HUDEP-2 (cell line): ENCODE measurements at regions not wholly inside any gene's neighbourhood (a gene's known extent, or its start where the extent isn't known, plus 50 kb on each side); places are given as distances from the start of the nearest gene placed in this dataset.
"Not testable (repeated sequence)": the region's sequence is repeated elsewhere in the genome, so short reads cannot be mapped to it uniquely, and the experiment has no call there.

Experiments used
- DNase-seq, 76 experiments: peaks; one replicate each; lab custom pipeline; 2025; ENCODE audit not compliant: unreplicated experiment in 76 of 76; lab: John Stamatoyannopoulos, UW

DNA sequence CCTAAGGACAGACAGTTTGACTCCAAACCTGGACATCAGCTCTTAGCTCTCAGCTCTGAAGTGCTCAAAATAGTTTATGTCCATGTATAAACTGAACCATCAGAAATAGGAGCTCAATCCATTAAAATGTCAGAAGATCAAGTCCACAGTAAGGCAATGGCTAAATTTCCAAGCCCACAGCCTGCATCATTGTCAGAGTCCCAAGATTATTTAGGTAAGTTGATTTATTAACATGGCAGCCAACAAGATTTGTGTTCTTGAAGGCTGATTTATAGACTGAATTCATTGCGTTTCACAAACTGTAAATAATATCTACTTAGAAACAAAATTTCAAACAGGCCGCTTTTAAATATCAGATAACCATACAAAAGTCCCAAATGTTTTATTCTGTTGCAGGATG, 286.5 kb upstream of the ADGRL3 start:
- DNase-seq = no peak

DNA sequence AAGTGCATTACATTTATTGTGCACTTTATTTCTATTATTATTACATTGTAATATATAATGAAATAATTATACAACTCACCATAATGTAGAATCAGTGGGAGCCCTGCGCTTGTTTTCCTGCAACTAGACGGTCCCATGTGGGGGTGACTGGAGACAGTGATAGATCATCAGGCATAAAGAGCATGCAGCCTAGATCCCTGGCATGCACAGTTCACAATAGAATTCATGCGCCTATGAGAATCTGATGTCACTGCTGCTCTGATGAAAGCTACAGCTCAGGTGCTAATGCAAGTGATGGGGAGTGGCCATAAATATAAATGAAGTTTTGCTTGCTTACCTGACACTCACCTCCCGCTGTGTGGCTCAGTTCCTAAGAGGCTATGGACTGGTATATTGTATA, 278.4 kb upstream of the ADGRL3 start:
- not testable (repeated sequence) for DNase-seq

DNA sequence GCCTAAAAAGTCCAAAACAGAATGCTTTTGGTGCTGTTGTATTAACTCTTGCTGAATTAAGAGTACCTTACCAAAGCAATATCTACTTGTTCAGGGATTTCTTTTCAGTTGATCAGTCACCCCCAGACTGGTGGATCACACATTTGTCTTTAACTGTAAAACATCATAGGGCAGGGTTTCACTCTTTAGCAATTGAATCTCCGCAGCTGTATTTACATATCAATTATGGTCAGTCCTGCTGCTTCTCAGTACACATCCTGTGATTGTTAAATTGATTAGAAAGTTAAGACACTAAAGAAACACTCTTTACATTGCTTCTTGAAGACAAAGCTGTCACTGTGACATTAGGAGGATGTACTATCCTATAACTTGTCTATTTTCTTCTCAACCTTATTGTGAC, 277.1 kb upstream of the ADGRL3 start:
- no peak for DNase-seq

DNA sequence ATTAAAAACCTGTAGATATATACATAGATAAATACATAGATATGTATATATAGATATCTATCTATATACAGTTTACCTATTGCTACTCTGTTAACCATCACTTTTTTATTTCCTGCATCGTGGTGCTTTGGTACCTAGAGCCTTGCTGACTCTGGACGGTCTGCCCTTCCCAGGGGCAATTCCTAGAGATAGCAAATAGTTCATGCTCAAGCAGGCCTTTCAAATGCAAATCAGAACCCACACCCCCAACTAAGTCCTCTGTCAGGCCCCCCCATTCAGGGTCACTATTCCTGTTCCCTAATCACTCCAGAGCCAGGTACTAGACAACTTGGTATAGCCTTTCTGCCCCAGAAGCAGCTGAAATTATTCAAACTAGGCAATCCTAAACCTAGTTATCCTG, 273.5 kb upstream of the ADGRL3 start:
- DNase-seq = no peak

DNA sequence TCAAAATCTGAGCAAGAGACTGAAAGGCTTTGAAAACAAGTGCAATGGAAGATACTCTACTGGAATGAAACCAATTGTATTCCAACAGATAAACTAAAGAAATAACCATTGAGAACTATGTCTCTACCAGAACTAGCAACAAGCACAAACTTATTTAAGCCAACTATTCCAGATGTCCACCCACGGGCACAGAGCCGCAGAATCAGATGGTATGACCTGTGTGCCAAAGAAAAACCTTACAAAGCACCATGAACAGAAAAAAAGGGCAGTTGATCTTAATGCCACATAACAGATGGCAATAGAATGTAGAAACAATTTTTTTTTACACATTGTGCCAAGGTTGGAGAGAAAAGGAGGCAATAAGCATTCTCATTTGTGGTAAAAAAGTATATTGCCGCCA, 269.3 kb upstream of the ADGRL3 start:
- no peak for DNase-seq

DNA sequence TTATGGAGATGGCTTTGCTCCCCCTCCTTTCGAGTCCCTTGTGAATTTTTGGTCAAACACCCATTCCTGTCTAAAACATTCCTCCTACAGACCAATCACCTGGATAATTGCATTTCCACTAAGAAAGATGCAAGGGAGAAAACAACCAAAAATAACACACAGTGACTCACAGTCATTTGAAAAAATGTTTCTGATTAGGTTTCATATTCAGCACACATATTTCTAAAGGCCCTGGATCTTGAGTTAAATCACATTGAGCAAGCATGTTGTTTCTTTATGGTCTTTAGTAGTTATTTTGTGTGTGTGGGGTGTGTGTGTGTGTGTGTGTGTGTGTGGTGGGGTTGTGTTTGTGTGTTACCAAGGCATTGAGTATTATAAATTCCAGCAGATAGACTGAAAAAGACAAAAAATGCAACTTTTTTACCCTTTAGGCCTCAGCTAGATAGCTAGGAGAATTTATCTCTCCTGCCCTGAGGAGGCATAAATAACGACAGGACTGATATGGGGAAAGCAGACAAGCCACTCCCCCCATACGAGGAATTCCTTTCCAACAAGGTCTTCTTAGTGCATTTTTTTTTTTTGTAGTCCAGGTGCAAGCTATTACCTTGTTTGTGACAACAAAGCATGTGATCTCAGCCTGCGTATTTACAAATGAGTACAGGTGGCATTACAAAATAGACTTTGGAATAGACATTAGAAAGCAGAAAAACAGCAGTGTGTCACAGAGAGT, 265.4 kb upstream of the ADGRL3 start:
- no peak for DNase-seq

DNA sequence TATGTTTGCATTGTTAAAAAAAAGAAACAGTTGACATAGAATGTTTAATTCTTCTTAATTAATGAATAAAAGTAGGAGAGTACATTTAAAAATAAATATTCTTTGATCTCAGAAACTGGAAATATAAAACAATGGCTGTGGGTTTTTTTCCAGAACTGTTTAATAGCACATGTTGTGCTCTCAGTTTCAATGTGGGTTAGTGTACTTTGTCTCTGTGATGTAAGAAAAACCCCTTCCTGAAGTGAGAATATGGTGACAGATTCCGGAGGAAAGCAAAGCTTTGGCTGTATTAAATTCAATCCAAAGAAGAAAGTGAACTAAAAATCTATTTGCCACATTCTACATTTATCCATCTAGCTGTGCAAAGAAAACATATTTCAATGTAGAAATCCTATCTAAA, 261.9 kb upstream of the ADGRL3 start:
- DNase-seq = no peak

DNA sequence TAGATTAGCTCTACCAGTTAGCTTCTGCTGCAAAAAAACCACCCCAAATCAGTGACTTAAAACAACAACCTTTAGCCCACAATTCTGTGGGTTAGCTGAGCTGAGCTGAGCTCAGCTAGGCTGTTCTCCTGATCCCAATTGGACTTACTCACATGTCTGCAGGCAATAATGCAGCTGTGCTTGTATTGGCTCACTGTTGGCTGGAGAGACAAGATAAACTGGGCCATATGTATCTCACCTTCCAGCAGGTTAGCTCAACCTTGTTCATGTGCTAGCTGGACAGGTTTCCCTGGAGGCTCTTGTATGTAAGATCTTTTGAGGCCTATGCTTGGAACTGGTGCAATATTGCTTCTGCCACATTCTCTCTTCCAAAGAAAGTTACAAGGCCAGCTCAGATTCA, 261.5 kb upstream of the ADGRL3 start:
- no peak for DNase-seq

DNA sequence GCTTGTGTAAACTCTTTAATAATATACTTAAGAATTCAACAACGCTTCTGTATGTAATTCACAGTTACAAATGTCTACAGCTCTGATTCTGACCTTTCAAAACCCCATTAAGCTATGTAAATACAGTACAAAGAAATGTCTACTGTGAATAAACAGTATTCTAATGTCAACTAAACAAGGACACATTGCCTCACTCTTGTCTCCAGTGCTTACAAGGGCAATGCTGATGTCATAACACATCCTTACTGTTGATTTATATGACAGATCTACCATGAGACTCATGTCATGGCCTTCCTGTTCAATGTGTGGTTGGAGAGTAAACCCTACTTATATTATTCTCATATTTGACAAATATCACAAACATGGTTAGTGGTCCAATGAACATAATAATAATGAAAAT, 256.1 kb upstream of the ADGRL3 start:
- no peak for DNase-seq

DNA sequence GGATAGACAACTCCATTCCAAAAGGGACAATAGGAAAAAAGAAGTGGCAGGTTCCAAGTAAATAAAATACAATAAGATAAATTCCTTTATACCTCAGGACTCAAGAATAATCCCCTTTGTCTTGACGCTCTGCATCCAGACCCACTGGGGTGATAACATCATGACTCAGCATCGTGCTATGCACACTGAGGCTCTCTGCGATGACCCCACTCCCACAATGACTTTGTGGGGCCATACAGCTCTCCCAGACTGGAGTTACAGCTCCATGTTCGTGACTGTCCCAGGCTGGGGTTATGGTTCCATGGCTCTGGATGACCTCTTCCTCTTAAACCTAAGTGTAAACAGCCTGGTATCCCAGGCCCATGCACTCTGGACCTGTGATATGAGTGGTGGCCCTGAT, 254.5 kb upstream of the ADGRL3 start:
- DNase-seq = peak in 1 of 76 experiments; percentile 0

DNA sequence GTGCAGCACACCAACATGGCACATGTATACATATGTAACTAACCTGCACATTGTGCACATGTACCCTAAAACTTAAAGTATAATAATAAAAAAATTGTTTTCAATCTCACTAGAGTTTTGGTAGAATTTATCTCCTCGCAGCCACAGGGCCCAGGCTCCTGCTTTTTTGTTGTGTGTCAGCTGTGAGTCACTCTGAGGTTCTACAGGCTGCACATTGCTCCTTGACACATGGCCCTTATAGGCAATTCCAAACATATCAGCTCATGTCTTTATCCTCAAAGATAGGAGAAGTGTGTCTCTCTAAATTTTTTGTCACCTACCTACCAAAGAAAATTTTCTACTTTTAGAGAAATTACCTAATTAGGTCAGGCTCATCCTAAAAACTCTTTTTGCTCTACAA, 252.1 kb upstream of the ADGRL3 start:
- no peak for DNase-seq

DNA sequence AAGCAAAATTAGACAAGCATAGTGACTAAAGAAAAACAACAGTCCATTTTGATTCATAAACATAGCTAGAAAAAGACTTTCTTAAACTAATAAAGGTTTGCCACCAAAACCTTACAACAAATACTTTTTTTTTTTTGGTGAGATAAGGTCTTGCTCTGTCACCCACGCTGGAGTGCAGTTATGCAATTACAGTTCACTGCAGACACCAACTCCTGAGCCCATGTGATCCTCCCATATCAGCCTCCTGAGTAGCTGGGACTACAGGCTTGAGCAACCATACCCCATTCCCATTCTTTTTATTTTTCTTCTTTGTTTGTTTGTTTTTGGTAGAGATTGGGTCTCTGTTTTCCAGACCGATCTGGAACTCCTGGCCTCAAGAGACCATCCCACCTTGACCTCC, 247.2 kb upstream of the ADGRL3 start:
- DNase-seq = peak in 2 of 76 experiments; percentile 10 to 22

DNA sequence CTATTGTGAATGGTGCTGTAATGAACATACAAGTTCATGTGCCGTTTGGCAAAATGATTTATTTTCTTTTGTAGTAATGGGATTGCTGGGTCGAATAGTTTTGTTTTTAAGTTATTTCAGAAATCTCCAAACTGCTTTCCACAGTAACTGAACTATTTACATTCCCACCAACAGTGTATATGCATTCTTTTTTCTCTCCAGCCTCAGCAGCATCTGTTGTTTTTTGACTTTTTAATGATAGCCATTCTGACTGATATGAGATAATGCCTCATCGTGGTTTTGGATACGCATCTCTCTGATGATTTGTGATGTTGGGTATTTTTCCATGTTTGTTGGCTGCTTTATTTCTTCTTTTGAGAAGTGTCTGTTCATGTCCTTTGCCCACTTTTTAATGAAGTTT, 246.3 kb upstream of the ADGRL3 start:
- no peak for DNase-seq

DNA sequence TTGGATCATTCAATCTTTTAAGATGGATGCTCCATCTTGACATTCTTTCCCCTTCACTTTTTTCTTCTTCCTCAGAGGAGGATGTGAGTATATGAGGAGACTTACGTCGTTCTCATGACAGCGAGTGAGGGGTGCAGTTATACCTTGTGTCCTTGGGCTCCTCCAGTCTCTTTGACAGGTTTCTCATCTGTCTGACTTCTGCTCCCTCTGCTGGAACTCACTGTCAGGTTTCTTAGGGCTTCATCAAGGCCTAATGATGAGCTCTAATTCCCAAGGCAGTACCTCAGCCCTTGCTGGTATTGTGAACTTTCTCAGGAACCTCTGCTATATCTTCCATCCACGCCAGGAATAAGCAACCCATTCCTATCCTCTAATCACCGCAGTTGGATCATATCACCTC, 237.8 kb upstream of the ADGRL3 start:
- no peak for DNase-seq

DNA sequence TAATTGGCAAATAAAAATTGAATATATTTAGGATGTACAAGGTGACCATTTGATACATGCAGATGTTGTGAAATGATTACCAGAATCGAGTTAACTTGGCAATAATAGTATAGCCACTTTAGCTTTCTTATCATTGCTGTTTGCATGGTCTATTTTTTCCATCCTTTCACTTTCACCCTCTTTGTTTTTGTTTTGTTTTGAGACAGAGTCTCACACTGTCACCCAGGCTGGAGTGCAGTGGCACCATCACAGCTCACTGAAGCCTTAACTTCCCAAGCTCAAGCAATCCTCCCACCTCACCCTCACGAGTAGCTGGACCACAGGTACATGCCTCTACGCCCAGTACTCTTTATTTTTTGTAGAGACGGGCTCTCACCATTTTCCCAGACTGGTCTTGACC, 218.6 kb upstream of the ADGRL3 start:
- no peak for DNase-seq

DNA sequence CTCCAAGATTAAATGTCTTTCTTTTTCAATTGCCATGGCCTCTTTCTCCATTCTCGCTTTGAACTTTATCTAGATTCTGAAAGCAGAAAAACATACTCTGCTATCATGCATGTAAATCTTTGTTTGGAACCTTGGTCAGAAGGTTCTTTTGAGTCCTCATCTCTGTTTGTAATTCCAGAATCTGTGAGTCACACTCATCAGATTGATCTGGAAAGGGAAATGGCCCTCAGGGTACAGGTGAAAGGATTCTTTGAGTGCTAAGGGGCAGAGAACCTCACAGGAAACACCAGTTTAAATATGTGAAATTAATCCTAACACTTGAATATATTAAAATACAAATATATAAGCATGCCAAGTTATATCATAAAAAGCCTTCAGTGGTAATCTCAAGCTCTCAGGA, 211.0 kb upstream of the ADGRL3 start:
- no peak for DNase-seq

DNA sequence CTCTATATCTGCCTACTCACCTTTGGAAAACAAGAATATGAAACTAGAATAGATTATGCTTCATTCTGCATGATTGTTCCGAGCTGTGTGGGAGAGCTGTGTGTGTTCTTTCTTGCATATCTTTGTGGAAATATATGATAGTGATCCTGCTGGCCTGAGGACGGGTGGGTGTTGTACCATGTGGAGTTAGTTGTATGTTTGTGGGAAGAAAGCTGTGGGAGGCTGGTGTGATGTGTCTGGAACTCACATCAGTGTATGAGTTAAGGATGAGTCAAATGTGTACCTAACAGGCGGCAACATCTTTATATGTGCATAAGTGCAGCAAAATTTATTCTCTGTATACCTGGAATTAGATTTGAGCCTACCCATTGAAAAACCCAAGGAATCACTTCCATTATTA, 208.1 kb upstream of the ADGRL3 start:
- no peak for DNase-seq

DNA sequence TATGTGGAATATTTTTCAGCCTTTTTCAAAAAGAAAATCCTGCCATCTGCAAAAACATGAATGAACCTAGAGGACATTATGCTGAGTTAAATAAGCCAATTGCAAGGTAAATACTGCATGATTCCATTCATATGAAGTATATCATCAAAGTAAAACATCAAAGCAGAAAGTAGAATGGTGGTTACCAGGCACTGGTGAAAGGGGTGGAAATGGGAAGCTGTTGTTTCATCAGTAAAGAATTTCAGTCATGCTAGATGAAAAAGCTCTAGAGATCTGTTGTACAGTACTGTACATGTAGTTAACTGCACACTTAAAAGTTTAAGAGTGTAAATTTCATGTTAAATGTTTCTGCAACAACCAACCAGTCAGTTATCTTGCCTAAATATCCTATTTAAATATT, 196.8 kb upstream of the ADGRL3 start:
- no peak for DNase-seq

DNA sequence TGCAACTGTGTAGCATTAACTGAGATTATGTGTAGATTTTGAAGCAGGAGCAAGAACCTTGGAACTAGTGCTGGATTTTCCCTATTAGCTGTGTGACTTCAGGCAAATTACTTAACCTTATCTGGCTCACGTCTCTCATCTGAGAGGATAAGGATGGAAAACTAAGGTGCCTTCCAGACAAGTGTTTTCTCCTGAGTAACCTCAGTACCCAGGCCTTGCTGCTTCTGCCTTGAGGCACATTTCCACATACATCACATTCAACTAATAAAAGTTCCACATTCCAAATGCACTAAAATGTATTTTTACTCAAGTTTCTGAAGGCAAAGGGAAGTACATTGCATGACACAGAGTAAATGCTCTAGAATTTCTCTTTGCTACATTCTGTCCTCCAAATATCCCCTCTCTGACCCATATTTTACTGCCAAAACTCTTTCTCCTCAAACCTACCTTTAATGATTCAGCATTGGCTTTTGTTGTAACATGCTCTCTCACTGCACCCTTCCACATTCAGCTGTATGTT, 195.4 kb upstream of the ADGRL3 start:
- no peak for DNase-seq

DNA sequence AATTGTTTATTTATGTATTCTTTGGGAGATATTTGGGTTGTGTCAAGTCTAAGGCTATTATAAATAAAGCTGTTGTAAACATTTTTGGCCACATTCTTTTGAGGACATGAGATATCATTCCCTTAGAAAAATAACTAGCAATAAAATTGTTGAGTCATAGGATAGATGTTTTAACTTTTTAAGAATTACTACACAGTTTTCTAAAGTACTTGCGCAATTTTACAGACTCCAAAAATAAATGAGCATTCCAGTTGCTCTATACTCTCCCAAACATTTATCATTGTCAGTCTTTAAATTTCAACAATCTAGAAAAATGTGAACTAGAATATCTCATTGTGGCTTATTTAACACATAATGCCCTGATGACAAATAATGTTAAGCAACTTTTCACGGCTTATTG, 189.1 kb upstream of the ADGRL3 start:
- DNase-seq = no peak

DNA sequence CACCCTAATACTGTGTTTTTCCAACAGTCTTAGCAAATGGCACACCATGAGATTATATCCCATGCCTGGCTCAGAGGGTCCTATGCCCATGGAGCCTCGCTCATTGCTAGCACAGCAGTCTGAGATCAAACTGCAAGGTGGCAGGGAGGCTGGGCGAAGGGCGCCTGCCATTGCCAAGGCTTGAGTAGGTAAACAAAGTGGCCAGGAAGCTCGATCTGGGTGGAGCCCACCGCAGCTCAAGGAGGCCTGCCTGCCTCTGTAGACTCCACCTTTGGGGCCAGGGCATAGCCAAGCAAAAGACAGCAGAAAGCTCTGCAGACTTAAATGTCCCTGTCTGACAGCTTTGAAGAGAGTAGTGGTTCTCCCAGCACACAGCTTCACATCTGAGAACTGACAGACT, 188.2 kb upstream of the ADGRL3 start:
- not testable (repeated sequence) for DNase-seq

DNA sequence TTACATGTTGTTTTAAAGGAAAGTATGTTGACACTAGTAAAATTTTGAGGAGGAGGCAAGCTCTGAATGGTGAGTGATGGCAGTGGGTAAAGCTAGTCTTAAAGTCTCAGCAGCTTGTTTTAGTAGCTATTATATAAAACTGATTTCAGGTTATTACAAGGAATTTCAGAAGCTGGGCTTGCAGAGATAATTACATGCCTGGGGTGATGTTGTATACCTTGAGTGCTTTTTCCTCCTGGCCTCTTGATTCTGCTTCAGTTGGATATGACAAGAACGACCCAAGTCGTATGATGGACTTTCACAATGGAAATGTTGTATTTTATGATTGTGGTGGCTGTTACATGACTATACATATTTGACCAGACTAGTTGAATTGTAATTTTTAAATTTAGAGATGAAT, 175.5 kb upstream of the ADGRL3 start:
- DNase-seq = no peak

DNA sequence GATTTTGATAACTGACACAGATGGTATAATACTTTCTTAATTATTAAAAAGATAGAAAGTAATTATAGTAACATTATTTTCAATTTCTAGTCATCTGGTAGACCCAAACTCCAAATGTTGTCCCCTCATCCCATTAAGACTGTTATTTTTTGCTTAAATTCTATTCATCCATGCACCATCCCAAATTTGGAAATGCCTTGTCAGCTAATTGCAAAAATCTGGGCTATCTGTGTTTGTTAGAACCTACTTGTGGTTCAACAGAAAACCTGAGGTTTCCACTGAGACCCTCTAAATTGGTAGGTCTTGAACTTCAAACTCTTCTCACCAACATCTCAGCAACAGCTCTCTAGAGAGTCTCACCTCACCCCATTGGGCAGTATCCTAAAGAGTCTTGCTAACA, 172.2 kb upstream of the ADGRL3 start:
- no peak for DNase-seq
